ENCODE measurements at regions not wholly inside any gene's neighbourhood (a gene's known extent, or its start where the extent isn't known, plus 50 kb on each side); places are given as distances from the start of the nearest gene placed in this dataset.

DNA sequence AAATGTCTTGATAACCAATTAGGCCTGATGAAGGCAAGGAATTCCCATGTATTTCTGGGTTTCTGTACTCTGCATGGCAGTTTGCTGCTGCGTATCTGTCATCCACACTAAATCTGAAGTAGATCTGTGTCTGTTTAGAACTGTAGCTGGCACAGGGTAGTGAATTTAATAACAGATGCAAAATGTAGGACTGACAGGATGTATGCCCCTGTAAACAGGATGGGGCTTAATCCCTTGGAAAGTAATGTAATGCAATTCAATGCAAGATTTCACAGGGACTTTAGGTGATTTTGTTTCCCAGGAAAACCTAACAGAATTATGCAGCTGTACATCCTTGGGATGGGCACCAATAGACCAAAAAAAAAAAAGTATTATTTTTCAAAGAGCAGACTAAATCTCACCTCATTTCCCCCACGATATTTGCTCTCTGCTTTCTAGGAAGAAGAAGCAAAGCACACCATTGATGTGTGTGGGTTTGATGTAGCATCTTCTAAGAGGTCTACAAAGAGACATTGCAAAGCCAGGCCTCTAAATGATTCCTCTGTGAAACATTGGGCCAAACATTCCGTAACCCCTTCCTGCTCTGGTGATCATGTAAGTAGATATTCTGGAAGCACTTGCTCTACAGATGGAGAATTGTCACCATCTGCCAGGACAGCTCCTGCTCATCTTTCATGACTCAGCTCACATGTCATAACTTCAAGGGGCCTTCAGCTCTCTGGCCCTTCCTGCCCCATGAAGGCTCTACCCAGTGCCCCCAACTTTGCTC lies 464.3 kb upstream of the RGMA start:
- DNase-seq (ENCODE audit: low read depth in 2 of 2) = no peak

DNA sequence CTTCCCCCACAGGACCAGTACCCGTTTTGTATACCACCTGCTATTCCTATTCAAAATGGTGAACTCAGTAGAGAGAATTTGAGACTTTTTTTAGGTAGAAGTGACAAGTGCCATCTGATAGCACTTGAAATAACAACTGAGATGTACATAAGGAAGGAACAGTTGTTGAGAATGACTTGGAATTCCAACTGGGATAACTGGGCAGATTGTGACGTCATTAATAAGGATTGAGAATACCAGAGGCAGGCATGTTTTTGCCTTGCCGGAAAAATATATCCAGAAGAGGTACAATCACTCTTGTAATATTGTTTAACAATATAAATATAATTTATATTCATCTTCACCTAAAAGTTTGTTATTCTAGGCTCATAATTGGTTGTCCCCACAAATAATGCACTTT lies 454.1 kb upstream of the RGMA start:
- no peak for DNase-seq (ENCODE audit: low read depth in 2 of 2)

DNA sequence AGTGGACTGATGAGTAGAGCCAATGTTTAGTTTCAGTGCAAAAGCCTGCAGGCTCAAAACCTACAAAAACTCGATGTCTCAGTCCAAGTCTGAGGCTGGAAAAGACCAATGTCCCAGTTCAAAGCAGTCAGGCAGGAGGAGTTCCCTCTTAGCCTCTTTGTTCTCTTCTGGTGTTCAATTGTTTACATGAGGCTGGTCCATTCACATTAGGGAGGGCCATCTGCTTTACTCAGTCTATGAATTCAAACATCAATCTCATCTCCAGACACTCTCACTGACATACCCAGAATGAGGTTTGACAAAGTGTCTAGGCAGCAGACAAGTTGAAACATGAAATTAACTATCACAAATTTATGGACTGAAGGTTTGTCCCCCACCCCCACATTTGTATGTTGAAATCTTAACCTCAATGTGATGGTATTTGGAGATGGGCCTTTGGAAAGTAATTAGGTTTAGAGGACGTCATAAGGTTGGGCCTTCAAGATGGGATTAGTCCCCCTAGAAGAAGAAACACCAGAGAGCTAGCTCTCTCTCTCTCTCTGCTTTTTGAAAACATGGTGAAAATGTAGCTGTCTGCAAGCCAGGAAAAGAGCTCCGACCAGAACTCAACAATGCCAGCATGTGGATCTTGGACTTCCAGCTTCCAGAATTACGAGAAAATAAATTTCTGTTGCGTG lies 438.5 kb upstream of the RGMA start:
- no peak for DNase-seq (ENCODE audit: low read depth in 2 of 2)

GRCh38 chr15:93524432-93524831 lies 435.4 kb upstream of the RGMA start:
- no peak for DNase-seq (ENCODE audit: low read depth in 2 of 2)

GRCh38 chr15:93523481-93523880 lies 434.5 kb upstream of the RGMA start:
- no peak for DNase-seq (ENCODE audit: low read depth in 2 of 2)

DNA sequence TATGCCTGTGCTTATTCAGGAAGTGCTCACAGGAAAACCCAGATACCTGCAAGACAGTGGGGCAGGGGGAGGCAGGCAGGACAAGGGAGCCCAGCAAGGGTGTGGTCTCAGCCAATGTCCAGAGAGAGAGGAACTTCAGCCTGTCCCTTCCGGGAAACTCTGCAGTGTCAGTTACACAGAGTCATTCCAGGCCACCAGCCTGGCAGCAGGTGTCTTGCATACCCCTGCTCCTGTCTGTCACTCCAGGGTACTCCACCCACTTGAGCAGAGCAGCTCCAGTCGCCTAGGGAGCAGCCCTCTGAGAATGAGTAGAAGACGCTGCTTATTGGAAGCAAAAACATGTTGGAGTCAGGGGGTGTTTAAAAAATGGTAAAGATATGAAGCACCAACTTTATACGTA lies 431.2 kb upstream of the RGMA start:
- no peak for DNase-seq (ENCODE audit: low read depth in 2 of 2)

DNA sequence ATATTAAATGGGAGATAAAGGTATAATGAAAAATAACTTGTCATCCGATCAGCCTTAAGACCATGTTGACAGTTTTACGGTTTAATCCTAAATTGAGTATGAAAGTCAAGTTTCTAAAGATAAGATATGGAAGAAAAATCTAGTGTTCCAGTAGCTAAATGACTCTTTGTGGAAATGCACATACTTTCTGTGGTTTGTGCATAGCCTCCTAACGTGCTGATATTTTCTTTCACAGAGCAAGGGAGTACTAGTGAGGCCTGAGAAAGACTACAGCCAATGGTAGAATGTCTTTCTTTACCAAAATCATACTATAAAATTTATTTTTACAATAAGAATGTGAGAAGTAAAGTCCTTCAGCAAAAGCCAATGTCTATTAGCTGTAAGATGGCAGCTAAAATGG lies 430.6 kb upstream of the RGMA start:
- DNase-seq (ENCODE audit: low read depth in 2 of 2) = no peak

- DNase-seq (ENCODE audit: low read depth in 2 of 2) = no peak
Observed at GRCh38 chr15:93517176-93517575, 428.2 kb upstream of the RGMA start.

DNA sequence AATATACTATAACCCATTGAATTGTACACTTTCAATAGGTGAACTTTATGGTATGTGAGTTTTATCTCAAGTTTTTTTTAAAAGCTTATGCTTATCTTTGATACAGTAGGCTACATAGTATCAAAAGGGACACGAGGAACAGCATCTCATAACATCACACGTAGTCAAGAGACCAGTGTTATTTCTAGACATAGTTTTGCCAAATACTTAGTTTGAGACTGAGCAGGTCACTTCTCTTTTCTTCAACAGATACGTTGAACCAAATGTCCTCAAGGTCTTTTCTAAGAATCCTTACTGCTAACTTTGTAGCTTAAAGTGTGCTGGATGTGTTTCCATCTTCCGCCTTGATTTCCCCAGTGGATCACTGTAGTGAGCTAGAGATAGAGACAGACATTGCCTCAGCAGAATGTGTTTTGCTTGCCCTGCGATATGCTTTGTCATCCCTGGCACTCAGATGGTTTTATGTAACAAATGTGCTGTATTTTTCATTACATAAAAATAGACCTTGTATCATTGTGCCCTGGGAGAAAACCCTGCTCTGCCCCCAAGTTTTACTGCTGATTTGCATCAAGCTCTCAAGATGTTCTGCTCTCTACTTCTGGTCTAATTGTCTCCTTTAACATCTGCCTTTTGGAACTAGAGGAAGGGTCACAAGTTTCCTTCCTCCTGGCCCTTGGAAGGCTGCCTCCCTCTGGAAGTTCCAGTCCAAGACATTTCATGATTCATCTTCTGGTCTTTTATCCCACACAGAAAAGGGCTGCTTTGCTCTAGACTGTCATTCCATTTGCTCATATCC lies 426.4 kb upstream of the RGMA start:
- DNase-seq (ENCODE audit: low read depth in 2 of 2) = no peak

GRCh38 chr15:93506646-93507045 lies 417.6 kb upstream of the RGMA start:
- DNase-seq (ENCODE audit: low read depth in 2 of 2) = no peak

- DNase-seq (ENCODE audit: low read depth in 2 of 2) = no peak
Observed at GRCh38 chr15:93505506-93505905, 416.5 kb upstream of the RGMA start.

GRCh38 chr15:93501946-93502345 lies 412.9 kb upstream of the RGMA start:
- DNase-seq (ENCODE audit: low read depth in 2 of 2) = no peak

DNA sequence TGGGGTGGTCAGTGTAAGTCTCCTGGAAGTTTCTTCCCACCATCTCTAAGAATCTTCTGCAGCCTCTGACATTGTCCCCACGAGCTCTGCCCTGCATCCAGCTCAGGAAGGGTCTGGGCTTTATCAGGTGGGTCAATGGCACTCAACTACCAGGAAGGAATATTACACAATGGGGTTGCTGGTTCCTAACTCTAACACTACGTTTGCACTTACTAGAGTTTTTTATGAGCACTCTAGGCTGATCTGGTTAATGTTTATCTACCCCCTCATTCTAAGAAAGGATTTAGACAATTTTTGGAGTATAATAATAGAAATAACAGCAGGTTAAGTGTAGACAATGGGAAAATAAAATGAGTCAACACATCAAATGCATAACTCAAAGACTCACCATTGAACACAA lies 411.1 kb upstream of the RGMA start:
- DNase-seq (ENCODE audit: low read depth in 2 of 2) = no peak

DNA sequence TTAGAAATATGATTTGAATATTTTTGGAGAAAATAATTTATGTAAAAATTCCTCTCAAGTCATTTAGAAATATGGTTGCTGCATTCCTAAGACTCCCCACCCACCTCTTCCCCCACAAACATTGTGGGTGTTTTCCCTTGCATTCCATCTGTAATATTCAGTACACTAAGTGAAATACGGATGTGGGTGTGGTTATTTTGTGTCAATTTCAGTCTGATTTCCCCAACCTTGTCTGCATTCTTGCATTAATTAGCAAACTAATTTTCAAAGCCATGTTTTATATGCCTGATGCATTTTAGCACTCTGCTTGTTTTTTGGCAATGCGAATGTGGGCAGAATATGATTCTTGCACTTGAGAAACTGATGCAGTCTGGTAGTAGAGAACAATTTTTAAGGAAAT lies 408.3 kb upstream of the RGMA start:
- DNase-seq (ENCODE audit: low read depth in 2 of 2) = no peak

- DNase-seq (ENCODE audit: low read depth in 2 of 2) = no peak
Observed at GRCh38 chr15:93496888-93497287, 407.9 kb upstream of the RGMA start.

- no peak for DNase-seq (ENCODE audit: low read depth in 2 of 2)
Observed at GRCh38 chr15:93495799-93496637, 407.0 kb upstream of the RGMA start.

DNA sequence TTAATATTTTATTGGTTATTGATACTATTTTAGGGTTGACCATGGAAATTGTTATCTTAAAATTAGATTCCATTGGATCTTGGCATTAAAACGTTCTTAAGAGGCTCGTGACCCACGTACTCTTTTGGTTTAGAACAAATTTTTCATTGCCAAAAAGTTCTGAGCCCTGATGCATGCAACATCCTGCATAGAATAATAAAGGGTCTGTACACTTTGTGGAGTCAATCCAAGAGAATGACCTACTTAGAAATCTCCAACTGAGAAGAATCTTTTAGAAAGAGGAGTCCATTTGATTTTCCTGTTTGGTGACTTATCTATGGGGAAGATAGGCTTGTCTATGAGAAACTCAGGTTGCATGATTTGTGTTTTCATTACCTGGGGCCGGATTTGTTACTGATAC lies 404.2 kb upstream of the RGMA start:
- no peak for DNase-seq (ENCODE audit: low read depth in 2 of 2)

DNA sequence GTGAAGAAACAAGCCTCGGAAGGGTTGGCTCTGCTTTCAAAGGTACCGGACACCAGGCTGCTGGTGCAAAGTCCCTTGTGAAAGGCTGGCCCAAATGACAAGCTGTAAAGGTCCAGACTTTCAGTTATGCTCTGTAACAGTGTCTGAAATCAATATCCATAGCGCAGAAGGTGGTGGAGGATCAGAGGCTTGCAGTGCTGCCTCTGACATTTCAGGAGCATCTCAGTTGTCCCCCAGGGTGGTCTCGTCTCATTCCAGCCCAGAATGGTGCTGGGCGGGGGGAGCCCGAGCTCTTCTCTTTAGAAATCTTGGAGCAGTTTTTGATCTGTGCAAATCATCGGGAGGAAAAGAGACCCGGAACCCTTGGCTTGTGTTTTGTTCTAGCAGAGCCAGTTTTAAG lies 402.3 kb upstream of the RGMA start:
- no peak for DNase-seq (ENCODE audit: low read depth in 2 of 2)

GRCh38 chr15:93488296-93488713 lies 399.3 kb upstream of the RGMA start:
- no peak for DNase-seq (ENCODE audit: low read depth in 2 of 2)

DNA sequence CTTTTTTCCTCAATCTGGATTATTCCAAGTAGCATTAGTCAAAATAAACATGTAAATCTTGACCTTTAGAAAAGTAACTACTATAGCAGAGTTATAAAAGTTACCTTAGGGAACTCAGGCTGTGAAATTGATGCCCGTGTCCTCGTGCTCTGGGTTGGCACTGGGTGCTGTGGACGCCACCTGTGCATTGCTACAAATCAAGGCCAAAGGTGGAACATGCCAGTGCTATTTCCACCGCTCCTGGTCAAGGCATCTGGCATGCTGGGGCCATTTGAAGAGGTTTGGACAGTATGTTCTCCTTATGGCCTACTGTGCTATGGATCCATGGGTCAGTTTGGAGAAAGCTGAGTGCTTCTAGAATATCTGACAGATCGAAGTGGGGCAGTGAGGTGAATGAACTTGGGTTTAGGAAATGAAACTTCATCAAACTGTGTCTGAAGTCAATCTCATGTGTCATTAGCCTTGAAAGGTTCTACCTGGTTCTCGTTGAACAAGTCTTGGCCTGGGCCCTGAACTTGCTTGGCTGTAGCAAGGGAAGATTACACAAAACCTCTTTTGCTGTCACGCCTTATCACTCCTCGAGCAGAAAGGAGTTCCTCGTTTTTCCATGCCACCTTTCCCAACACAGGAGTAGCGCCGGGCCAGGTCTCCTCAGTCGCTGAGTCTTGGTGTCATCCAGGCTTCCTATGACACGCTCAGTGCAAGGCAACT lies 397.6 kb upstream of the RGMA start:
- DNase-seq (ENCODE audit: low read depth in 2 of 2) = no peak

Data from stimulated activated CD8-positive, alpha-beta memory T cell treated with anti-CD3 and anti-CD28 coated beads, Interleukin-15, amount 100 ng/mL, for 4 hours (primary cell).